WTC11 (cell line): ENCODE measurements at regions not wholly inside any gene's neighbourhood (a gene's known extent, or its start where the extent isn't known, plus 50 kb on each side); places are given as distances from the start of the nearest gene placed in this dataset.

Source experiments
- ATAC-seq: fragments of 200-7000 bp; cut with Tn5 transposase; 2 replicates; pipeline ENCODE4 v1.10.0; 2021; ENCODE audit warnings: mild to moderate bottlenecking, moderate library complexity
- CTCF ChIA-PET: fragments of 300-600 bp; sonication (Branson Sonifier 250); formaldehyde crosslinking; loops from one replicate; lab custom pipeline; 2021; ENCODE audit warnings: antibody characterized with exemption; lab: Charles Lee
- POLR2A ChIA-PET: fragments of 350-600 bp; sonication (Branson Sonifier 250); formaldehyde crosslinking; loops from one replicate; lab custom pipeline; 2021; ENCODE audit warnings: antibody characterized with exemption; lab: Charles Lee
- DNase-seq: peaks from one replicate; pipeline ENCODE4 v3.0.0; 2021; ENCODE audit warnings: low spot score
- H3K27ac Mint-ChIP-seq: 2 replicates; pipeline ENCODE4 v1.8.0; 2021; ENCODE audit warnings: mixed read lengths
- H3K27me3 Mint-ChIP-seq: 2 replicates; pipeline ENCODE4 v1.8.0; 2021; ENCODE audit warnings: low read depth, mild to moderate bottlenecking, moderate library complexity, mixed read lengths
- H3K36me3 Mint-ChIP-seq: 2 replicates; pipeline ENCODE4 v1.8.0; 2021; ENCODE audit warnings: mixed read lengths
- H3K4me1 Mint-ChIP-seq: 2 replicates; pipeline ENCODE4 v1.8.0; 2022; ENCODE audit warnings: mixed read lengths
- H3K4me3 Mint-ChIP-seq: 2 replicates; pipeline ENCODE4 v1.8.0; 2021; ENCODE audit warnings: mild to moderate bottlenecking, moderate library complexity, mixed read lengths
- H3K9me3 Mint-ChIP-seq: 2 replicates; pipeline ENCODE4 v1.8.0; 2021; ENCODE audit warnings: mixed read lengths
- CBFB ChIP-seq: sonication (generic); formaldehyde crosslinking; IDR thresholded peaks from 2 replicates; pipeline ENCODE4 v1.8.1; 2022; ENCODE audit warnings: mild to moderate bottlenecking, low read depth, missing genetic modification reagents
- EMX1 ChIP-seq: fragments of 250-450 bp; sonication (Bioruptor Pico); IDR thresholded peaks from 2 replicates; pipeline ENCODE4 v1.8.0; 2021; ENCODE audit warnings: mild to moderate bottlenecking
- GTF2I ChIP-seq: fragments of 250-450 bp; sonication (Bioruptor Pico); conservative IDR thresholded peaks from 2 replicates; pipeline ENCODE4 v1.4.0; 2021; ENCODE audit warnings: mild to moderate bottlenecking
- IRF2 ChIP-seq: sonication (generic); formaldehyde crosslinking; IDR thresholded peaks from 2 replicates; pipeline ENCODE4 v1.8.0; 2022; ENCODE audit warnings: low read depth, missing genetic modification reagents, borderline replicate concordance
- KAT7 ChIP-seq: sonication (generic); formaldehyde crosslinking; IDR thresholded peaks from 2 replicates; pipeline ENCODE4 v1.8.1; 2023; ENCODE audit warnings: missing genetic modification reagents, mild to moderate bottlenecking, borderline replicate concordance
- NR1H2 ChIP-seq: sonication (generic); formaldehyde crosslinking; IDR thresholded peaks from 2 replicates; pipeline ENCODE4 v1.9.0; 2021; ENCODE audit warnings: mild to moderate bottlenecking, moderate library complexity, missing genetic modification reagents
- SMAD3 ChIP-seq: sonication (generic); formaldehyde crosslinking; IDR thresholded peaks from 2 replicates; pipeline ENCODE4 v1.8.0; 2022; ENCODE audit warnings: missing genetic modification reagents, mild to moderate bottlenecking, borderline replicate concordance
- SOX15 ChIP-seq: fragments of 250-450 bp; sonication (Bioruptor Pico); IDR thresholded peaks from 2 replicates; pipeline ENCODE4 v1.9.0; 2021; ENCODE audit warnings: mild to moderate bottlenecking
- ZNF219 ChIP-seq: sonication (generic); formaldehyde crosslinking; IDR thresholded peaks from 2 replicates; pipeline ENCODE4 v1.8.0; 2023; ENCODE audit warnings: missing genetic modification reagents, mild to moderate bottlenecking, borderline replicate concordance
- ZNF423 ChIP-seq: fragments of 250-450 bp; sonication (Bioruptor Pico); IDR thresholded peaks from 2 replicates; pipeline ENCODE4 v2.1.2; 2022; ENCODE audit warnings: mild to moderate bottlenecking, moderate library complexity
- TF ChIP-seq, protein P1 (sequence below): sonication (generic); formaldehyde crosslinking; IDR thresholded peaks from 2 replicates; pipeline ENCODE4 v1.8.1; 2022; ENCODE audit warnings: missing genetic modification reagents, borderline replicate concordance
- TF ChIP-seq, protein P2 (sequence below): sonication (generic); formaldehyde crosslinking; IDR thresholded peaks from 2 replicates; pipeline ENCODE4 v1.8.1; 2023; ENCODE audit warnings: mild to moderate bottlenecking, missing genetic modification reagents, moderate library complexity
- TF ChIP-seq, protein P3 (sequence below): fragments of 250-450 bp; sonication (Bioruptor Pico); IDR thresholded peaks from 2 replicates; pipeline ENCODE4 v1.9.0; 2021; ENCODE audit warnings: mild to moderate bottlenecking, borderline replicate concordance
- TF ChIP-seq, protein P4 (sequence below): sonication (generic); formaldehyde crosslinking; conservative IDR thresholded peaks from 2 replicates; pipeline ENCODE4 v1.8.1; 2022; ENCODE audit warnings: mild to moderate bottlenecking, missing genetic modification reagents
- TF ChIP-seq, protein P5 (sequence below): fragments of 250-450 bp; sonication (Bioruptor Pico); IDR thresholded peaks from 2 replicates; pipeline ENCODE4 v1.9.0; 2021; ENCODE audit warnings: mild to moderate bottlenecking
- TF ChIP-seq, protein P6 (sequence below): sonication (generic); formaldehyde crosslinking; IDR thresholded peaks from 2 replicates; pipeline ENCODE4 v1.8.0; 2022; ENCODE audit warnings: mild to moderate bottlenecking, missing genetic modification reagents
- TF ChIP-seq, protein P7 (sequence below): fragments of 250-450 bp; sonication (Bioruptor Pico); IDR thresholded peaks from 2 replicates; pipeline ENCODE4 v1.9.0; 2021; ENCODE audit warnings: moderate library complexity, mild to moderate bottlenecking, inconsistent platforms, borderline replicate concordance
- TF ChIP-seq, protein P8 (sequence below): fragments of 250-450 bp; sonication (Bioruptor Pico); conservative IDR thresholded peaks from 2 replicates; pipeline ENCODE4 v1.9.0; 2021; ENCODE audit warnings: mild to moderate bottlenecking
- TF ChIP-seq, protein P9 (sequence below): sonication (generic); formaldehyde crosslinking; IDR thresholded peaks from 2 replicates; pipeline ENCODE4 v1.8.0; 2022; ENCODE audit warnings: mild to moderate bottlenecking, missing genetic modification reagents

DNA sequence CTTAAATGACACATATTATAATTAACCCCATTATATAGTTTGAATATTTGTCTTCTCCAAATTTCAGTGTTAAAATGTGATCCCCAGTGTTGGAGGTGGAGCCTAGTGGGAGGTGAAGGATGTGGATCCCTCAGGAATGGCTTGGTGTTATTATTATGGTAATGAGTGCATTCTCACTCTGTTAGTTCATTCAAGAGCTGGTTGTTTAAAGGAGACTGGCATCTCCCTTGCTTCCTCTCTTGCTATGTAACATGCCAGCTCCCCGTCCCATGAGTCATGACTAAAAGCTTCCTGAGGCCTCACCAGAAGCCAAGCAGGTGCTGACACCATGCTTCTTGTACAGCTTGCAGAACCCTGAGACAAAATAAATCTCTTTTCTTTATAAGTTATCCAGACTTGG is 1612.7 kb downstream of the AMY1C start:
- H3K27me3 Mint-ChIP-seq, result no peaks in the 10 kb centered on the region
- peaks cover 15% of the 10 kb centered on the region for H3K9me3 Mint-ChIP-seq
- TF ChIP-seq SOX15 (CRISPR knock-in tag), result no peak
- peak; percentile 71 for ATAC-seq
- CTCF ChIA-PET, result no interaction called here
- POLR2A ChIA-PET, result no interaction called here
- no peak for DNase-seq
- H3K4me1 Mint-ChIP-seq, result peaks cover 12% of the 10 kb centered on the region
- H3K4me3 Mint-ChIP-seq, result no peak overlapping the region
- H3K27ac Mint-ChIP-seq, result no peak overlapping the region
- peaks cover 13% of the 10 kb centered on the region for H3K36me3 Mint-ChIP-seq

DNA sequence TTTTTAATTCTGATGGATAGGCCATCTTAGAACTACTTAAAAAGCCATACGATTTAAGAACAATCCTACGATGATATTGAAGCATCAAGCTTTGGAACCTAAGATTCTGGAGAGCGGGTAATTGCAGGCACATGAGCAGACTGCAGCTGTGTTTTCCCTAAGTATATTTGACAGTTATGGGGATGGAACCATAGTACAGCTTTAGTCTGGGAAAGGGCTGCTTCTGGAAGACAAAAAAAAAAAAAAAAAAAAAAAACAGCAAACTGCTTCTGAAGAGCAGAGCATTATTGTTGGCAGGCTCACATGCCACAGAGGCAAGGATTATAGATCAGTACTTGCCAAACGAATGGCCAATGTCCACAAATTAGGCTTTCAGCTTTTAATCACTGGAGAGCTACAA is 1618.7 kb downstream of the AMY1C start:
- ATAC-seq, result no peak
- Mint-ChIP-seq H3K36me3 (peaks cover 4% of the 10 kb centered on the region; the same call in 1 of the 2 replicates), H3K4me3 (no peak overlapping the region), H3K4me1 (peaks cover 12% of the 10 kb centered on the region), H3K27me3 (no peaks in the 10 kb centered on the region), H3K9me3 (peaks cover 5% of the 10 kb centered on the region; the same call in 1 of the 2 replicates), H3K27ac (no peak overlapping the region)
- ChIA-PET CTCF (interaction anchor here (0.6 to 0.7 kb wide), 2 partner anchors 72 to 485 kb away, joined by 4 to 6 read pairs; no protein-coding TSS in a partner anchor), POLR2A (no interaction called here)
- DNase-seq, result no peak
- TF ChIP-seq, protein P1, sequence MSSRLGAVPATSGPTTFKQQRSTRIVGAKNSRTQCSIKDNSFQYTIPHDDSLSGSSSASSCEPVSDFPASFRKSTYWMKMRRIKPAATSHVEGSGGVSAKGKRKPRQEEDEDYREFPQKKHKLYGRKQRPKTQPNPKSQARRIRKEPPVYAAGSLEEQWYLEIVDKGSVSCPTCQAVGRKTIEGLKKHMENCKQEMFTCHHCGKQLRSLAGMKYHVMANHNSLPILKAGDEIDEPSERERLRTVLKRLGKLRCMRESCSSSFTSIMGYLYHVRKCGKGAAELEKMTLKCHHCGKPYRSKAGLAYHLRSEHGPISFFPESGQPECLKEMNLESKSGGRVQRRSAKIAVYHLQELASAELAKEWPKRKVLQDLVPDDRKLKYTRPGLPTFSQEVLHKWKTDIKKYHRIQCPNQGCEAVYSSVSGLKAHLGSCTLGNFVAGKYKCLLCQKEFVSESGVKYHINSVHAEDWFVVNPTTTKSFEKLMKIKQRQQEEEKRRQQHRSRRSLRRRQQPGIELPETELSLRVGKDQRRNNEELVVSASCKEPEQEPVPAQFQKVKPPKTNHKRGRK (CRISPR knock-in tag), result no peak
- TF ChIP-seq GTF2I (CRISPR knock-in tag) (no peak), NR1H2 (CRISPR knock-in tag) (no peak), ZNF219 (CRISPR knock-in tag) (no peak), SMAD3 (CRISPR knock-in tag) (no peak), IRF2 (CRISPR knock-in tag) (no peak), ZNF423 (CRISPR knock-in tag) (no peak), KAT7 (CRISPR knock-in tag) (no peak), CBFB (CRISPR knock-in tag) (no peak), EMX1 (CRISPR knock-in tag) (no peak)
- TF ChIP-seq, protein P2, sequence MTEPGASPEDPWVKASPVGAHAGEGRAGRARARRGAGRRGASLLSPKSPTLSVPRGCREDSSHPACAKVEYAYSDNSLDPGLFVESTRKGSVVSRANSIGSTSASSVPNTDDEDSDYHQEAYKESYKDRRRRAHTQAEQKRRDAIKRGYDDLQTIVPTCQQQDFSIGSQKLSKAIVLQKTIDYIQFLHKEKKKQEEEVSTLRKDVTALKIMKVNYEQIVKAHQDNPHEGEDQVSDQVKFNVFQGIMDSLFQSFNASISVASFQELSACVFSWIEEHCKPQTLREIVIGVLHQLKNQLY (CRISPR knock-in tag), result no peak
- TF ChIP-seq, protein P3, sequence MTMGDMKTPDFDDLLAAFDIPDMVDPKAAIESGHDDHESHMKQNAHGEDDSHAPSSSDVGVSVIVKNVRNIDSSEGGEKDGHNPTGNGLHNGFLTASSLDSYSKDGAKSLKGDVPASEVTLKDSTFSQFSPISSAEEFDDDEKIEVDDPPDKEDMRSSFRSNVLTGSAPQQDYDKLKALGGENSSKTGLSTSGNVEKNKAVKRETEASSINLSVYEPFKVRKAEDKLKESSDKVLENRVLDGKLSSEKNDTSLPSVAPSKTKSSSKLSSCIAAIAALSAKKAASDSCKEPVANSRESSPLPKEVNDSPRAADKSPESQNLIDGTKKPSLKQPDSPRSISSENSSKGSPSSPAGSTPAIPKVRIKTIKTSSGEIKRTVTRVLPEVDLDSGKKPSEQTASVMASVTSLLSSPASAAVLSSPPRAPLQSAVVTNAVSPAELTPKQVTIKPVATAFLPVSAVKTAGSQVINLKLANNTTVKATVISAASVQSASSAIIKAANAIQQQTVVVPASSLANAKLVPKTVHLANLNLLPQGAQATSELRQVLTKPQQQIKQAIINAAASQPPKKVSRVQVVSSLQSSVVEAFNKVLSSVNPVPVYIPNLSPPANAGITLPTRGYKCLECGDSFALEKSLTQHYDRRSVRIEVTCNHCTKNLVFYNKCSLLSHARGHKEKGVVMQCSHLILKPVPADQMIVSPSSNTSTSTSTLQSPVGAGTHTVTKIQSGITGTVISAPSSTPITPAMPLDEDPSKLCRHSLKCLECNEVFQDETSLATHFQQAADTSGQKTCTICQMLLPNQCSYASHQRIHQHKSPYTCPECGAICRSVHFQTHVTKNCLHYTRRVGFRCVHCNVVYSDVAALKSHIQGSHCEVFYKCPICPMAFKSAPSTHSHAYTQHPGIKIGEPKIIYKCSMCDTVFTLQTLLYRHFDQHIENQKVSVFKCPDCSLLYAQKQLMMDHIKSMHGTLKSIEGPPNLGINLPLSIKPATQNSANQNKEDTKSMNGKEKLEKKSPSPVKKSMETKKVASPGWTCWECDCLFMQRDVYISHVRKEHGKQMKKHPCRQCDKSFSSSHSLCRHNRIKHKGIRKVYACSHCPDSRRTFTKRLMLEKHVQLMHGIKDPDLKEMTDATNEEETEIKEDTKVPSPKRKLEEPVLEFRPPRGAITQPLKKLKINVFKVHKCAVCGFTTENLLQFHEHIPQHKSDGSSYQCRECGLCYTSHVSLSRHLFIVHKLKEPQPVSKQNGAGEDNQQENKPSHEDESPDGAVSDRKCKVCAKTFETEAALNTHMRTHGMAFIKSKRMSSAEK (CRISPR knock-in tag), result no peak
- TF ChIP-seq, protein P4, sequence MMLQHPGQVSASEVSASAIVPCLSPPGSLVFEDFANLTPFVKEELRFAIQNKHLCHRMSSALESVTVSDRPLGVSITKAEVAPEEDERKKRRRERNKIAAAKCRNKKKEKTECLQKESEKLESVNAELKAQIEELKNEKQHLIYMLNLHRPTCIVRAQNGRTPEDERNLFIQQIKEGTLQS, result no peak
- TF ChIP-seq, protein P5, sequence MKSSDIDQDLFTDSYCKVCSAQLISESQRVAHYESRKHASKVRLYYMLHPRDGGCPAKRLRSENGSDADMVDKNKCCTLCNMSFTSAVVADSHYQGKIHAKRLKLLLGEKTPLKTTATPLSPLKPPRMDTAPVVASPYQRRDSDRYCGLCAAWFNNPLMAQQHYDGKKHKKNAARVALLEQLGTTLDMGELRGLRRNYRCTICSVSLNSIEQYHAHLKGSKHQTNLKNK (CRISPR knock-in tag), result no peak
- TF ChIP-seq, protein P6, sequence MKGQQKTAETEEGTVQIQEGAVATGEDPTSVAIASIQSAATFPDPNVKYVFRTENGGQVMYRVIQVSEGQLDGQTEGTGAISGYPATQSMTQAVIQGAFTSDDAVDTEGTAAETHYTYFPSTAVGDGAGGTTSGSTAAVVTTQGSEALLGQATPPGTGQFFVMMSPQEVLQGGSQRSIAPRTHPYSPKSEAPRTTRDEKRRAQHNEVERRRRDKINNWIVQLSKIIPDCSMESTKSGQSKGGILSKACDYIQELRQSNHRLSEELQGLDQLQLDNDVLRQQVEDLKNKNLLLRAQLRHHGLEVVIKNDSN (CRISPR knock-in tag), result no peak
- TF ChIP-seq, protein P7, sequence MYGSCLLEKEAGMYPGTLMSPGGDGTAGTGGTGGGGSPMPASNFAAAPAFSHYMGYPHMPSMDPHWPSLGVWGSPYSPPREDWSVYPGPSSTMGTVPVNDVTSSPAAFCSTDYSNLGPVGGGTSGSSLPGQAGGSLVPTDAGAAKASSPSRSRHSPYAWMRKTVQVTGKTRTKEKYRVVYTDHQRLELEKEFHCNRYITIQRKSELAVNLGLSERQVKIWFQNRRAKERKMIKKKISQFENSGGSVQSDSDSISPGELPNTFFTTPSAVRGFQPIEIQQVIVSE (CRISPR knock-in tag), result no peak
- TF ChIP-seq, protein P8, sequence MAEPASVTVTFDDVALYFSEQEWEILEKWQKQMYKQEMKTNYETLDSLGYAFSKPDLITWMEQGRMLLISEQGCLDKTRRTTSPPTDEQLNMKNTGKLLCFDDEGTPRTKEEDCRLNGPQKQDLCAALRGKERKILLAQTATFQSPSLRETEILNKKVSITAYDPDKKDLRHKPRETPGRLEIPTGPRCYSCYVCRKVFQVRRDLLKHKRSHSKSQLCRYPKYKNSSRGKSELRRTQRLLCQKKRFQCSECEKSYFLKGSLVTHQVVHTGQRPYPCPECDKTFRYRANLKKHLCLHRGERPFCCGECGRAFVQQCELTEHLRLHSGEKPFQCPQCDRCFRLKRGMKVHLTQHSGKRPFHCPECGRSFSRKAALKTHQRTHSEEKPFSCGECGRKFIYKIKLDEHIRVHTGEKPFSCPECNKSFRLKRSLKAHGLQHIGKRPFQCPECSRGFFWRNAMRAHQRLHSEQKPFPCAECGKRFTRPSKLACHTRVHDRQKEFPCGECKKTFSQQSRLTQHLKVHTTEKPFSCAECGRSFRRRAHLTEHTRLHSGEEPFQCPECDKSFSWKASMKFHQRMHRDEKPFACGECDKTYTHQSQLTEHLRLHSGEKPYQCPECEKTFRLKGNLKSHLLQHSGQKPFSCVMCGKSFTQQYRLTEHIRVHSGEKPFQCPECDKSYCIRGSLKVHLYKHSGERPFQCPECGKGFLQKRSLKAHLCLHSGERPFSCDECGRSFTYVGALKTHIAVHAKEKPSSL (CRISPR knock-in tag), result no peak
- TF ChIP-seq, protein P9, sequence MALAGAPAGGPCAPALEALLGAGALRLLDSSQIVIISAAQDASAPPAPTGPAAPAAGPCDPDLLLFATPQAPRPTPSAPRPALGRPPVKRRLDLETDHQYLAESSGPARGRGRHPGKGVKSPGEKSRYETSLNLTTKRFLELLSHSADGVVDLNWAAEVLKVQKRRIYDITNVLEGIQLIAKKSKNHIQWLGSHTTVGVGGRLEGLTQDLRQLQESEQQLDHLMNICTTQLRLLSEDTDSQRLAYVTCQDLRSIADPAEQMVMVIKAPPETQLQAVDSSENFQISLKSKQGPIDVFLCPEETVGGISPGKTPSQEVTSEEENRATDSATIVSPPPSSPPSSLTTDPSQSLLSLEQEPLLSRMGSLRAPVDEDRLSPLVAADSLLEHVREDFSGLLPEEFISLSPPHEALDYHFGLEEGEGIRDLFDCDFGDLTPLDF (CRISPR knock-in tag), result no peak
